DOHH2 (cell line): ENCODE measurements at regions not wholly inside any gene's neighbourhood (a gene's known extent, or its start where the extent isn't known, plus 50 kb on each side); places are given as distances from the start of the nearest gene placed in this dataset.

ENCODE experiments used
- EZH2phosphoT487 ChIP-seq: fragments of 200-600 bp; sonication (generic); IDR thresholded peaks from 2 replicates; pipeline ENCODE4 v1.6.1; 2017; ENCODE audit warnings: borderline replicate concordance, mild to moderate bottlenecking, antibody characterized with exemption, low read length, moderate library complexity, mixed read lengths
- TF ChIP-seq, protein P1 (sequence below): fragments of 200-600 bp; sonication (generic); IDR thresholded peaks from one replicate; pipeline ENCODE4 v1.5.1; 2014; ENCODE audit warnings: antibody characterized with exemption, mild to moderate bottlenecking, low read depth, low read length; ENCODE audit not compliant: poor library complexity, severe bottlenecking

DNA sequence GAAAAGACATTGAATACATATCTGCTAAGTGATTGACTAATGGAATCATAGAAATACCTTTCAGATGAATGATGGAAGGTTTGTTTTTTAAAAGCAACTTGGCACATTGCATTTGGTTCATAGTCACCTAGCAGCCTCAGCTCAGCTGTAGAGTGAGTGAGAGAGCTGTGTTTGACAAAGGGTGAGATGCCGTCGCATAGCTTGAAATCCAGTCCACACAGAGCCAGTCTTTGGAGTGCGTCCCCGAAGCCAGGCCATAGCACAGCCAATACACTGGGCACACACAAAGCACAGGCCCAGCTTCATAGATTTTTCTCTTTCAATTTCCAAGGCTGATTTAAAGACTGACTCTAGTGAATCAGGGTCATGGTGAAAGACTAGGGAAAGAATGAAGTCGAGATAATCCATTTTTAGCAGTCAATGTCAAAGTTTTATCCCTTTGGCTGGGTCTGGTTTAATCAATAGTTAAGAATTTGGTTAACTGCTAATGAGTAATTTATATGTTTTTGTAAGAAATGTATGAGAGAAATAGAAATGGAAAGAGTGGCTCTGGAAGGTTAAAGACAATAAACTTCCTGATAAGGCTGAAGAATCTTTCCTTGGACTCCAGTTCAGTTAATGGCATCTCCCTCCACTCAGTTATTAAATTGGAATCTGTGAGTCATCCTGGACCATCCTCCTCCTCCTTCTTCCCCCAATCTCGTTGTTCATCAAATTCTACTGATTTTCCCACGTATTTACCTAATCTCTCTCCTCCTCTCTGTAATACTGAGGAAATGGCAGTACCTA lies 101.2 kb upstream of the IRF2BP2 start:
- TF ChIP-seq, protein P1, sequence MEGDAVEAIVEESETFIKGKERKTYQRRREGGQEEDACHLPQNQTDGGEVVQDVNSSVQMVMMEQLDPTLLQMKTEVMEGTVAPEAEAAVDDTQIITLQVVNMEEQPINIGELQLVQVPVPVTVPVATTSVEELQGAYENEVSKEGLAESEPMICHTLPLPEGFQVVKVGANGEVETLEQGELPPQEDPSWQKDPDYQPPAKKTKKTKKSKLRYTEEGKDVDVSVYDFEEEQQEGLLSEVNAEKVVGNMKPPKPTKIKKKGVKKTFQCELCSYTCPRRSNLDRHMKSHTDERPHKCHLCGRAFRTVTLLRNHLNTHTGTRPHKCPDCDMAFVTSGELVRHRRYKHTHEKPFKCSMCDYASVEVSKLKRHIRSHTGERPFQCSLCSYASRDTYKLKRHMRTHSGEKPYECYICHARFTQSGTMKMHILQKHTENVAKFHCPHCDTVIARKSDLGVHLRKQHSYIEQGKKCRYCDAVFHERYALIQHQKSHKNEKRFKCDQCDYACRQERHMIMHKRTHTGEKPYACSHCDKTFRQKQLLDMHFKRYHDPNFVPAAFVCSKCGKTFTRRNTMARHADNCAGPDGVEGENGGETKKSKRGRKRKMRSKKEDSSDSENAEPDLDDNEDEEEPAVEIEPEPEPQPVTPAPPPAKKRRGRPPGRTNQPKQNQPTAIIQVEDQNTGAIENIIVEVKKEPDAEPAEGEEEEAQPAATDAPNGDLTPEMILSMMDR, result no peak
- TF ChIP-seq EZH2phosphoT487, result no peak
